Activated T-helper 1 cell treated with anti-CD3 and anti-CD28 coated beads, Interleukin-12 subunit alpha, Interleukin-12 subunit beta, Interleukin-2, Interleukin-4 antibody, amounts not matched to agents 30 ng/mL and 10 ng/mL and 1 ng/mL, durations not matched to agents 14 hours and 24 hours and 36 hours (primary cell): ENCODE measurements at regions not wholly inside any gene's neighbourhood (a gene's known extent, or its start where the extent isn't known, plus 50 kb on each side); places are given as distances from the start of the nearest gene placed in this dataset.
"Not testable (repeated sequence)": the region's sequence is repeated elsewhere in the genome, so short reads cannot be mapped to it uniquely, and the experiment has no call there.

ENCODE experiments used
- DNase-seq: peaks from one replicate; pipeline ENCODE4 v3.0.0; 2021; ENCODE audit warnings: low spot score
- H3K27ac Mint-ChIP-seq: one replicate; pipeline ENCODE4 v1.8.0; 2021; ENCODE audit warnings: mild to moderate bottlenecking, mixed read lengths
- H3K27me3 Mint-ChIP-seq: one replicate; pipeline ENCODE4 v1.8.0; 2022; ENCODE audit warnings: mild to moderate bottlenecking, moderate library complexity, mixed read lengths; ENCODE audit not compliant: insufficient read depth
- H3K36me3 Mint-ChIP-seq: one replicate; pipeline ENCODE4 v1.8.0; 2021; ENCODE audit warnings: low read depth, mixed read lengths
- H3K4me1 Mint-ChIP-seq: one replicate; pipeline ENCODE4 v1.8.0; 2021; ENCODE audit warnings: low read depth, mixed read lengths
- H3K4me3 Mint-ChIP-seq: one replicate; pipeline ENCODE4 v1.8.0; 2021; ENCODE audit warnings: mild to moderate bottlenecking, moderate library complexity, mixed read lengths
- H3K9me3 Mint-ChIP-seq: one replicate; pipeline ENCODE4 v1.8.0; 2021; ENCODE audit warnings: mixed read lengths
- intact Hi-C: fragments of 100-400 bp; cut with micrococcal nuclease; formaldehyde crosslinking; loops from one replicate; pipeline ENCODE4 v1.15.1; 2024

DNA sequence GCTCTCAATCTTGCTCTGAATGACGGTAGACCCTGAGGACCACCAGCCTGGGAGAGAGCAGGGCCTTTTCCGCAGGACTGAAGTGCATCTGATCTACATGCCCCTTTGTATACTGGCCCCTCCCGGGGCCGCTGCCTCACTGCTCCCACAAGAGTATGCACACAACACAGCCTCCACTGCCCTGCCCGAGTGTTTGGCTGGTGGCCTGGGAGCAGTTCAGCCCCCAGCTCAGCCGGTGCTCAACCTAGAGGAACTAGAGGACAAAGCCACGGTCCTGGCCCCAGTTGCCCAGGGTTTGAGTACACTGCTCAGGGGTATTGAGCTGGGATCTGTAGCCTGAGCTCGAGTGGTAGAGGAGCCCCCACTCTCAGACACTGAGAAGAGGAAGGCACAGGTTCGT is 118.9 kb upstream of the CAB39 start:
- Mint-ChIP-seq H3K27ac (no peak overlapping the region), H3K36me3 (peaks cover 20% of the 10 kb centered on the region), H3K4me3 (no peak overlapping the region), H3K9me3 (peaks cover 34% of the 10 kb centered on the region), H3K27me3 (no peaks in the 10 kb centered on the region), H3K4me1 (peaks cover 91% of the 10 kb centered on the region)
- no peak for DNase-seq
- intact Hi-C loops, result loop anchor here (1.0 kb wide), 1 partner anchor 9 kb away; no protein-coding TSS in a partner anchor

DNA sequence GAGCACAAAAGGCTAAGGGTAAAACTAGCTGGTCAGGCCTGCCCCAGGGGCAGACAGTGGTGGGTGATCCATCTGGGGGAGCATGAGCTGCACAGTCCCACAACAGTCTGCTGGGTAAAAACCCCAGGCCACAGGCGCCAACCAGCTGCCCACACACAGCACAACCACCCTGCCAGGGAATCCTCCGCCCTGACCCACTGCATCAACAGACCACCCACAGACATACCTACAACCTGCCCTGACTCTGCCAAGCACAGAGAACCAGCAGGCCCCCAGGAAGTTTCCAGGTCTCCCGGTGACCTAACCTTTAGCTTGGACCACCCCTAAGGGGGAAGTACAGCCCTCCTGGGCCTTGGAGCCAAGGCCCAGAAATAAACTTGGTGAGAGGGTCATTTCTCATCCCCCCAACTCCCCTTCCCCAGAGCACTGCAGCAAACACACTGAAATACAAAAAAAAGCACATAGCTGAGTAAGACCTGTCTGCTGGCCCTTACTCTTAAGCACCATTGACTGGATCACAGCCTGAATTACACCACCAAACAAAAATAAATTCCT is 118.3 kb upstream of the CAB39 start:
- intact Hi-C loops, result loop anchor here (1.0 kb wide), 1 partner anchor 8 kb away; no protein-coding TSS in a partner anchor
- H3K36me3 Mint-ChIP-seq, result peaks cover 20% of the 10 kb centered on the region
- H3K4me1 Mint-ChIP-seq, result peaks cover 91% of the 10 kb centered on the region
- no peak overlapping the region for H3K4me3 Mint-ChIP-seq
- H3K27me3 Mint-ChIP-seq, result no peaks in the 10 kb centered on the region
- no peak overlapping the region for H3K27ac Mint-ChIP-seq
- H3K9me3 Mint-ChIP-seq, result peaks cover 34% of the 10 kb centered on the region
- DNase-seq, result no peak

DNA sequence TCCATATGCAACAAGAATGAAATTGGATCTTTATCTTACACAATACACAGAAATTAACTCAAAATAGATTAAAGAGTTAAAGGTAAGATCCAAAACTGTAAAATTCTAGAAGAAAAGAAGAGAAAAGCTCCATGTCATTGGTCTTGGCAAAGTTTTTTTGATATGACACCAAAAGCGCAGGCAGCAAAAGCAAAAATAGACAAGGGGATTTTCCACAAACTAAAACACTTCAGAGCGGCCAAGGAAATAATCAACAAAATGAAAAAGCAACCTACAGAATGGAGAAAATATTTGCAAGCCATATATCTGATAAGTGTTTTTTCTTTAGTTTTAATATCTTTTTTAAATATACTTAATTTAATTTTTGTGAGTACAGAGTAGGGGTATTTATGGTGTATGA is 112.8 kb upstream of the CAB39 start:
- Mint-ChIP-seq H3K4me3 (peak overlapping the region; percentile 37), H3K36me3 (peaks cover 19% of the 10 kb centered on the region), H3K27ac (peak overlapping the region; percentile 72), H3K27me3 (no peaks in the 10 kb centered on the region), H3K4me1 (peaks cover 87% of the 10 kb centered on the region), H3K9me3 (peaks cover 34% of the 10 kb centered on the region)
- no peak for DNase-seq
- intact Hi-C loops, result loop anchor here (1.0 kb wide), 1 partner anchor 17 kb away; no protein-coding TSS in a partner anchor

DNA sequence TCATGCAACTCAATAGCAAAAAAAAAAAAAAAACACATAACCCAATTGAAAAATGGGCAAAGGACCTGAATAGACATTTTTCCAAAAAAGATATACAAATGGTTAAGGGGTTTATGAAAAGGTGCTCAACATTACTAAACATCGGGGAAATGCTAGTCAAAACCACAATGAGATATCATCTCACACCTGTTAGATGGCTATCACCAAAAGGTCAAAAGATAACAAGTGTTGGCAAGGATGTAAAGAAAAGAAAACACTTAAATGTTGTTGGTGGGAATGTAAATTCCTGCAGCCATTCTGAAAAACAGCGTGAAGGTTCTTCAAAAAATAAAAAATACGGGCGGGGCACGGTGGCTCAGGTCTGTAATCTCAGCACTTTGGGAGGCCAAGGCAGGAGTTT is 112.4 kb upstream of the CAB39 start:
- H3K27ac Mint-ChIP-seq, result peak overlapping the region; percentile 72
- peak overlapping the region; percentile 60 for H3K4me3 Mint-ChIP-seq
- no peaks in the 10 kb centered on the region for H3K27me3 Mint-ChIP-seq
- peaks cover 37% of the 10 kb centered on the region for H3K9me3 Mint-ChIP-seq
- peaks cover 21% of the 10 kb centered on the region for H3K36me3 Mint-ChIP-seq
- H3K4me1 Mint-ChIP-seq, result peaks cover 90% of the 10 kb centered on the region
- intact Hi-C loops, result loop anchor here (1.0 kb wide), 1 partner anchor 17 kb away; no protein-coding TSS in a partner anchor
- DNase-seq, result no peak

DNA sequence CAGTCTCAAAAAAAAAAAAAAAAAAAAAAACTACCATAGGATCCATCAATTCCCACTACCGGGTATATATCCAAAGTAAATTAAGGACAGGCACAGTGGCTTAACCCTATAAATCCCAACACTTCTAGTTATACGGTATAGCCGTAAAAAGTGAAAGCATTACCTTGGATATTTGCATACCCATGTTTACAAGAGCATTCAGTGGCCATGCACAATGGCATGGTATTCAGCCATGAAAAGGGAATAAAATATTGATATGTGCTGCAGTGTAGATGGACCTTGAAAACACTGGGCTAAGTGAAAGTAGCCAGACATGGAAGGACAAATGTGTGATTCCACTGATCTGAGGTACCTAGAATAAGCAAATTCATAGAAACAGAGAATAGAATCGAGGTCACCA is 111.8 kb upstream of the CAB39 start:
- peaks cover 19% of the 10 kb centered on the region for H3K36me3 Mint-ChIP-seq
- DNase-seq, result no peak
- H3K27me3 Mint-ChIP-seq, result no peaks in the 10 kb centered on the region
- intact Hi-C loops, result loop anchor here (1.0 kb wide), 1 partner anchor 18 kb away; no protein-coding TSS in a partner anchor
- H3K4me1 Mint-ChIP-seq, result peaks cover 89% of the 10 kb centered on the region
- peaks cover 36% of the 10 kb centered on the region for H3K9me3 Mint-ChIP-seq
- peak overlapping the region; percentile 60 for H3K4me3 Mint-ChIP-seq
- peak overlapping the region; percentile 82 for H3K27ac Mint-ChIP-seq

DNA sequence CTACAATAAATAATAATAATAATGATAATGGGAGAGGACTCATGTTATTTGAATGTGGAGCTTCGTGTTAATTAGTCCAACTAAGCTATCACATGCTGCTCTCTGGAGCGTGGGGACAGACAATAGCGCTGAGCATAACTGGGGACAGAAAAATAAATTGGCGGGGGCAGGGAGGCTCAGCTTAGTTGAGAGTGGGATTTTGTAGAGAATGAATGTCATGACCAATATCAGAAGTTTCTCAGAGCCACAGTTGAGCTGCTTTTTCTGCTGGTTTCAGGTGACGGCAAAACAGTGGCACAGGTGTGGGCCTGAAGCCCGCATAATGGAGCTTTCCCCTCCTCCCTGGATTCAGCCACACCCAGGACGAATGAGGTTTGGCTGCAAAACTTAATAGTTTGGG is 111.1 kb upstream of the CAB39 start:
- intact Hi-C loops, result no loop called here
- H3K4me3 Mint-ChIP-seq, result no peak overlapping the region
- H3K27me3 Mint-ChIP-seq, result no peaks in the 10 kb centered on the region
- H3K4me1 Mint-ChIP-seq, result peaks cover 82% of the 10 kb centered on the region
- peaks cover 20% of the 10 kb centered on the region for H3K36me3 Mint-ChIP-seq
- H3K27ac Mint-ChIP-seq, result peak overlapping the region; percentile 89
- peaks cover 38% of the 10 kb centered on the region for H3K9me3 Mint-ChIP-seq
- DNase-seq, result no peak

DNA sequence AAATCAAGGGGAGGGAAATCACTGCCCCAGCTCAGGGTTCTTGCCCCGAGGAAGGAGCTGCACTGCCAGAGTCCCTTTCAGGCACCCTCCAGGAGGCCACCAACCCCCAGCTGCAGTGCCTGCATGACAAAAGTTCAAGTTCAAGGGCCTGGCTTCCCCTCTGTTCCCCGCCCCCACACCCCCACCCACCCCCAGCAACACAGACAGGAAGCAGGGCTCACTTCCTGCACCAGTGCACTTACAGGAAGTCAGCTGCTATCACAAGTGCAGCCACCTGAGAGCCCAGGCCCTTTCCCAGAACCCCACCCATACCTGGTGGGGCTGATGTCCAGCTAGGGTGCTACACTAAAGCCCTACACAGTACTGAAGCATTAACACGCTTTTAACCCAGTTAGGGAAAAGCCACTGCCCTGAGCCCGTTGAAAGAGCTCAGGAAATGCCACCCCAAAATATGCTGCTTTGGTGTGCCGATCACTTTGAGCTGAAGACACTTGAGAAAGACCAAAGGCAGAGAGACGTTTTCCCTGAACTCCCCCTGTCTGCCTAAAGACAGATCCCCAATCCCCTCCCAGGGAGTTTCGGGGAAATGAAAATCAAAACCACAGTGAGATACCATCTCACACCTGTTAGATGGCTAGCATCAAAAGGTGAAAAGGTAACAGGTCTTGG is 109.9 kb upstream of the CAB39 start:
- Mint-ChIP-seq H3K4me3 (peak overlapping the region; percentile 34), H3K36me3 (peaks cover 24% of the 10 kb centered on the region)

DNA sequence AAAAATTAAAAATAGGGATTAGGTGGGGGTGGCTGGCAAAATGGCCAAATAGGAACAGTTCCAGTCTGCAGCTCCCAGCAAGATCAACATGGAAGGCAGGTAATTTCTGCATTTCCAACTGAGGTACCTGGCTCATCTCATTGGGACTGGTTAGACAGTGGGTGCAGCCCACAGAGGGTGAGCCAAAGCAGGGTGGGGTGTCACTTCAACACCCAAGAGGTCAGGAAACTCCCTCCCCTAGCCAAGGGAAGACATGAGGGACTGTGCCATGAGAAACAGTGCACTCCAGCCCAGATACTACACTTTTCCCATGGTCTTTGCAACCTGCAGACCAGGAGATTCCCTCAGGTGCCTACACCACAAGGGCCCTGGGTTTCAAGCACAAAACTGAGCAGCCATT is 109.3 kb upstream of the CAB39 start:
- H3K27me3 Mint-ChIP-seq, DNase-seq, intact Hi-C loops: not testable (repeated sequence)
- peaks cover 45% of the 10 kb centered on the region for H3K9me3 Mint-ChIP-seq
- peaks cover 64% of the 10 kb centered on the region for H3K4me1 Mint-ChIP-seq
- H3K27ac Mint-ChIP-seq, result peak overlapping the region; percentile 82
- peak overlapping the region; percentile 34 for H3K4me3 Mint-ChIP-seq
- H3K36me3 Mint-ChIP-seq, result peaks cover 28% of the 10 kb centered on the region

More for the DNA sequence above, 109.9 kb upstream of the CAB39 start:
- peaks cover 47% of the 10 kb centered on the region for H3K9me3 Mint-ChIP-seq
- DNase-seq, result peak; percentile 37
- H3K27me3 Mint-ChIP-seq, result no peaks in the 10 kb centered on the region
- intact Hi-C loops, result loop anchor here (1.0 kb wide), 2 partner anchors 8 to 65 kb away; no protein-coding TSS in a partner anchor
- H3K4me1 Mint-ChIP-seq, result peaks cover 71% of the 10 kb centered on the region
- H3K27ac Mint-ChIP-seq, result peak overlapping the region; percentile 82

DNA sequence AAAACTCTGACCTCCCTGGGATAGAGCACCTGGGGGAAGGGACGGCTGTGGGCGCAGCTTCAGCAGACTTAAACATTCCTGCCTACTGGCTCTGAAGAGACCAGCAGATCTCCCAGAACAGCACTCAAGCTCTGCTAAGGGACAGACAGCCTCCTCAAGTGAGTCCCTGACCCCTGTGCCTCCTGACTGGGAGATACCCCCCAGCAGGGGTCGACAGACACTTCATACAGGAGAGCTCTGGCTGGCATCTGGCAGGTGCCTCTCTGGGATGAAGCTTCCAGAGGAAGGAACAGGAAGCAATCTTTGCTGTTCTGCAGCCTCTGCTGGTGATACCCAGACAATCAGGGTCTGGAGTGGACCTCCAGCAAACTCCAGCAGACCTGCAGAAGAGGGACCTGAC is 108.5 kb upstream of the CAB39 start:
- DNase-seq, intact Hi-C loops, H3K27me3 Mint-ChIP-seq, H3K4me3 Mint-ChIP-seq, H3K27ac Mint-ChIP-seq: not testable (repeated sequence)
- peaks cover 50% of the 10 kb centered on the region for H3K9me3 Mint-ChIP-seq
- peaks cover 32% of the 10 kb centered on the region for H3K36me3 Mint-ChIP-seq
- peaks cover 58% of the 10 kb centered on the region for H3K4me1 Mint-ChIP-seq

DNA sequence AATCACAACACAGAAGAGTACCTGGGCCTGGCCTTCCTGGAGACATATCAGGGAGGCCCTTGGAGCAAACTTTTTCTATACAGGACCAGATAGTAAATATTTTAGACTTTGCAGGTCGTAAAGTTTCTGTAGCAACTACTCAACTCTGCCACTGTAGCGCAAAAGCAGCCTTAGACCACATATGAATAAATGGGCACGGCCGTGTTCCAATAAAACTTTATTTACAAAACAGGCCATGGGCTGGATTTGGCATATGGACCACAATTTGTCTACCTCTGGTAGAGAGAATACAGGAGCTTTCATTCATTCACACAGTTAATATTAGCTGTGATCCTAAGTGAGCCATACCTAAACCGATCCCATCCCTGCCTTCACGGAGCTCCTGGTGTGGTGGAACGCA is 98.6 kb upstream of the CAB39 start:
- Mint-ChIP-seq H3K27ac (no peak overlapping the region), H3K4me3 (peak overlapping the region; percentile 26), H3K9me3 (peaks cover 7% of the 10 kb centered on the region), H3K36me3 (peaks cover 7% of the 10 kb centered on the region), H3K4me1 (peaks cover 61% of the 10 kb centered on the region), H3K27me3 (no peaks in the 10 kb centered on the region)
- DNase-seq, result no peak
- intact Hi-C loops, result loop anchor here (2.0 kb wide), 2 partner anchors 23 to 101 kb away; no protein-coding TSS in a partner anchor

DNA sequence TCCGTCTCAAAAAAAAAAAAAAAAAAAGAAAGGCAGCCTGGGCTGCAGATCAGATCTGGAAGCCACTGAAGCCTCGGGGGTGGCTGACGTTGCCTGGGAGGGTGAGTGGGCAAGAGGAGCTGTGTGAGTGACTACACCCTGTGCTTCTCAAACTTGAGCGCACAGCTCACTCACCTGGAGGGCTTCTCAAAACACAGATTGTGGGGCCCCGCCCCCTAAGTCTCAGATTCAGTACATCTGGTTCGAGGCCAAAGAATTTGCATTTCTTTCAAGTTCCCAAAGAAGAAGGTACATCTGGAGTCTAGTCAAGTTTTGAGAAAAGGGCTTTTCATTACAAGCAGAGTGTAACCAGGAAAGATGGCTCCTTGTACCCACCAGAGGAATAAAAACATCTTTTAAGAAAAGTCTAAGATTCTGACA is 97.7 kb upstream of the CAB39 start:
- peak; percentile 26 for DNase-seq
- Mint-ChIP-seq H3K27me3 (no peaks in the 10 kb centered on the region), H3K4me1 (peaks cover 54% of the 10 kb centered on the region), H3K36me3 (peaks cover 5% of the 10 kb centered on the region), H3K27ac (peak overlapping the region; percentile 55), H3K9me3 (no peaks in the 10 kb centered on the region), H3K4me3 (peak overlapping the region; percentile 26)
- intact Hi-C loops, result loop anchor here (1.0 to 2.0 kb wide), 3 partner anchors 22 to 100 kb away; no protein-coding TSS in a partner anchor

DNA sequence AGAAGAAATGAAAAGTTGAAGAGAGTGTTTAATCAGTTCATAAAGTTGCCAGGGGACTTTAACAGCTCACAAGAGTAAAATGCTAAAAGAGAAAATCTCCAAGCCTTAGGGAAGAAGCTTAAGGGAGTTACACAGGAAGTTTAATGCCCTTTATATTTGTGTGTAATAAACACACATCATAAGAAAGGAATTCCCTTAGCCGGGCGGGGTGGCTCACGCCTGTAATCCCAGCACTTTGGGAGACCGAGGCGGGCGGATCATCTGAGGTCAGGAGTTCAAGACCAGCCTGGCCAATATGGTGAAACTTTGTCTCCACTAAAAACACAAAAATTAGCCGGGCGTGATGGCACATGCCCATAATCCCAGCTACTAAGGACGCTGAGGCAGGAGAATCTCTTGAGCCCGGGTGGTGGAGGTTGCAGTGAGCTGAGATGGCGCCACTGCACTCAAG is 95.4 kb upstream of the CAB39 start:
- H3K27me3 Mint-ChIP-seq, H3K4me3 Mint-ChIP-seq, intact Hi-C loops, H3K36me3 Mint-ChIP-seq, DNase-seq, H3K9me3 Mint-ChIP-seq: not testable (repeated sequence)
- Mint-ChIP-seq H3K4me1 (peaks cover 38% of the 10 kb centered on the region), H3K27ac (peak overlapping the region; percentile 61)

DNA sequence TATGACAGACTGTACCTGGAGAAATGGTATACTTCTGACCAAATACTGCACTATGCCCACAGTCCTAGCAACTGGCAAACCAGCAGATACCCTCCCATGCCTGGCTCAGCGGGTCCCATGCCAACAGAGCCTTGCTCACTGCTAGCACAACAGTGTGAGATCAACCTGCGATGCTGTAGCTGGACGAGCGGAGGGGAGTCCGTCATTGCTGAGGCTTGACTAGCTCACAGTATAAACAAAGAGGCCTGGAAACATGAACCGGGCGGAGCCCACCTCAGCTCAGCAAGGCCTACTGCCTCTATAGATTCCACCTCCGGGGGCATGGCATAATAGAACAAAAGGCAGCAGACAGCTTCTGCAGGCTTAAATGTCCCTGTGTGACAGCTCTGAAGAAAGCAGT is 93.2 kb upstream of the CAB39 start:
- Mint-ChIP-seq H3K4me3 (no peak overlapping the region), H3K27ac (no peak overlapping the region), H3K36me3 (peaks cover 12% of the 10 kb centered on the region), H3K27me3 (no peaks in the 10 kb centered on the region), H3K9me3 (peaks cover 20% of the 10 kb centered on the region), H3K4me1 (peaks cover 23% of the 10 kb centered on the region)
- intact Hi-C loops, result no loop called here
- DNase-seq, result no peak
